H9 (cell line): ENCODE measurements at regions not wholly inside any gene's neighbourhood (a gene's known extent, or its start where the extent isn't known, plus 50 kb on each side); places are given as distances from the start of the nearest gene placed in this dataset.
"Not testable (repeated sequence)": the region's sequence is repeated elsewhere in the genome, so short reads cannot be mapped to it uniquely, and the experiment has no call there.

Source experiments
- DNase-seq: peaks from one replicate; pipeline ENCODE4 v3.0.0-alpha.2; 2017
- H2AFZ ChIP-seq: one replicate; pipeline ENCODE4 v1.6.1; 2013; ENCODE audit warnings: mild to moderate bottlenecking, low read length, control low read depth, moderate library complexity
- H2AK5ac ChIP-seq: 2 replicates; pipeline ENCODE4 v1.6.1; 2013; ENCODE audit warnings: low read length, control low read depth, mixed read lengths; ENCODE audit not compliant: insufficient read length
- H2BK120ac ChIP-seq: one replicate; pipeline ENCODE4 v1.6.1; 2013; ENCODE audit warnings: low read depth, mild to moderate bottlenecking, low read length, control low read depth, inconsistent platforms; ENCODE audit not compliant: poor library complexity, severe bottlenecking
- H2BK12ac ChIP-seq: 2 replicates; pipeline ENCODE4 v1.6.1; 2013; ENCODE audit warnings: low read length, control low read depth, mixed read lengths, low read depth; ENCODE audit not compliant: insufficient read length
- H2BK15ac ChIP-seq: 2 replicates; pipeline ENCODE4 v1.6.1; 2013; ENCODE audit warnings: low read depth, low read length, control low read depth
- H2BK20ac ChIP-seq: one replicate; pipeline ENCODE4 v1.6.1; 2013; ENCODE audit warnings: low read depth, mild to moderate bottlenecking, low read length, control low read depth, inconsistent platforms; ENCODE audit not compliant: poor library complexity, severe bottlenecking
- H2BK5ac ChIP-seq: 2 replicates; pipeline ENCODE4 v1.6.1; 2013; ENCODE audit warnings: low read length, control low read depth, mixed read lengths; ENCODE audit not compliant: insufficient read length
- H3K14ac ChIP-seq: 2 replicates; pipeline ENCODE4 v1.6.1; 2013; ENCODE audit warnings: low read length, control low read depth; ENCODE audit not compliant: insufficient read depth
- H3K18ac ChIP-seq: 2 replicates; pipeline ENCODE4 v1.6.1; 2013; ENCODE audit warnings: low read depth, mild to moderate bottlenecking, mixed read lengths, low read length, control low read depth; ENCODE audit not compliant: insufficient read length
- H3K23ac ChIP-seq: 2 replicates; pipeline ENCODE4 v1.6.1; 2013; ENCODE audit warnings: low read length, control low read depth, mixed read lengths, low read depth; ENCODE audit not compliant: insufficient read length
- H3K23me2 ChIP-seq: 2 replicates; pipeline ENCODE4 v1.6.1; 2013; ENCODE audit warnings: low read depth, mild to moderate bottlenecking, mixed read lengths, low read length, control low read depth; ENCODE audit not compliant: insufficient read length, poor library complexity, severe bottlenecking
- H3K27ac ChIP-seq: 2 replicates; pipeline ENCODE4 v1.5.1; 2013; ENCODE audit warnings: low read length, control low read depth, mixed read lengths, low read depth; ENCODE audit not compliant: insufficient read length
- H3K27me3 ChIP-seq: 2 replicates; pipeline ENCODE4 v1.6.1; 2013; ENCODE audit warnings: low read length, control low read depth, inconsistent platforms; ENCODE audit not compliant: insufficient read depth
- H3K4ac ChIP-seq: 2 replicates; pipeline ENCODE4 v1.6.1; 2013; ENCODE audit warnings: low read depth, mild to moderate bottlenecking, control low read depth, inconsistent platforms, low read length, moderate library complexity
- H3K4me1 ChIP-seq: 2 replicates; pipeline ENCODE4 v1.6.1; 2013; ENCODE audit warnings: low read length, control low read depth, inconsistent platforms; ENCODE audit not compliant: insufficient read depth
- H3K4me2 ChIP-seq: 2 replicates; pipeline ENCODE4 v1.6.1; 2013; ENCODE audit warnings: low read length, control low read depth, mixed read lengths; ENCODE audit not compliant: insufficient read length, insufficient read depth
- H3K56ac ChIP-seq: 2 replicates; pipeline ENCODE4 v1.6.1; 2013; ENCODE audit warnings: low read depth, mild to moderate bottlenecking, mixed read lengths, low read length, control low read depth; ENCODE audit not compliant: insufficient read length
- H3K79me1 ChIP-seq: 2 replicates; pipeline ENCODE4 v1.6.1; 2013; ENCODE audit warnings: low read depth, mild to moderate bottlenecking, moderate library complexity, low read length, control low read depth, inconsistent platforms; ENCODE audit not compliant: insufficient read depth, poor library complexity, severe bottlenecking
- H3K79me2 ChIP-seq: 2 replicates; pipeline ENCODE4 v1.6.1; 2013; ENCODE audit warnings: low read length, control low read depth, inconsistent platforms; ENCODE audit not compliant: insufficient read depth
- H3K9ac ChIP-seq: 2 replicates; pipeline ENCODE4 v1.6.1; 2013; ENCODE audit warnings: low read length, control low read depth, mixed read lengths; ENCODE audit not compliant: insufficient read length; ENCODE audit errors: extremely low read depth
- H3K9me3 ChIP-seq: one replicate; pipeline ENCODE4 v1.6.1; 2013; ENCODE audit warnings: low read depth, low read length, inconsistent platforms; ENCODE audit not compliant: control insufficient read depth
- H3T11ph ChIP-seq: one replicate; pipeline ENCODE4 v1.6.1; 2013; ENCODE audit warnings: mild to moderate bottlenecking, low read length, control low read depth, inconsistent platforms
- H4K20me1 ChIP-seq: one replicate; pipeline ENCODE4 v1.6.1; 2013; ENCODE audit not compliant: control insufficient read depth, insufficient read length, insufficient read depth
- H4K5ac ChIP-seq: 2 replicates; pipeline ENCODE4 v1.6.1; 2013; ENCODE audit warnings: low read depth, mild to moderate bottlenecking, mixed read lengths, low read length, control low read depth; ENCODE audit not compliant: insufficient read length
- H4K8ac ChIP-seq: replicated peaks from 2 replicates; pipeline ENCODE4 v1.6.1; 2013; ENCODE audit warnings: low read length, control low read depth, mixed read lengths, low read depth; ENCODE audit not compliant: insufficient read length
- H4K91ac ChIP-seq: 2 replicates; pipeline ENCODE4 v1.6.1; 2013; ENCODE audit warnings: low read depth, mild to moderate bottlenecking, moderate library complexity, mixed read lengths, low read length, control low read depth; ENCODE audit not compliant: insufficient read length
- H3K27ac Mint-ChIP-seq, 3 experiments: 2 replicates in 2 of 3; 3 replicates in 1 of 3; pipeline ENCODE4 v1.8.0; 2020 to 2021; ENCODE audit warnings: mixed read lengths in 3 of 3, mild to moderate bottlenecking in 1 of 3, moderate library complexity in 1 of 3
- H3K27me3 Mint-ChIP-seq: 2 replicates; pipeline ENCODE4 v1.8.0; 2021; ENCODE audit warnings: low read depth, mild to moderate bottlenecking, moderate library complexity, mixed read lengths
- H3K36me3 Mint-ChIP-seq, 3 experiments: 2 replicates in 2 of 3; 3 replicates in 1 of 3; pipeline ENCODE4 v1.8.0; 2020 to 2021; ENCODE audit warnings: low read depth in 3 of 3, mixed read lengths in 3 of 3; ENCODE audit not compliant: insufficient read depth in 1 of 3
- H3K4me1 Mint-ChIP-seq, 2 experiments: 2 replicates each; pipeline ENCODE4 v1.8.0; 2020; ENCODE audit warnings: mixed read lengths in 2 of 2
- H3K4me3 Mint-ChIP-seq, 2 experiments: 2 replicates in 1 of 2; 3 replicates in 1 of 2; pipeline ENCODE4 v1.8.0; 2020 to 2021; ENCODE audit warnings: mild to moderate bottlenecking in 2 of 2, mixed read lengths in 2 of 2, moderate library complexity in 1 of 2
- H3K9me3 Mint-ChIP-seq, 2 experiments: 2 replicates in 1 of 2; 3 replicates in 1 of 2; pipeline ENCODE4 v1.8.0; 2020; ENCODE audit warnings: mild to moderate bottlenecking in 2 of 2, mixed read lengths in 2 of 2, moderate library complexity in 1 of 2
- WGBS: extraction: QIAGEN DNeasy Blood & Tissue Kit; methylation state at CpG from one replicate; pipeline ENCODE4 v1.1.7; 2013; ENCODE audit warnings: missing lambda C conversion rate, low lambda C conversion rate, mixed read lengths; ENCODE audit not compliant: insufficient read length; ENCODE audit errors: extremely low coverage; 5-methylcytosine and 5-hydroxymethylcytosine counted together

GRCh38 chr4:3609905-3610304 is 77.7 kb upstream of the LRPAP1 start:
- not testable (repeated sequence) for H4K5ac ChIP-seq, H3K27me3 ChIP-seq, H3K4me1 Mint-ChIP-seq, H2BK12ac ChIP-seq, H3K4me1 ChIP-seq, H3K79me1 ChIP-seq, H3K56ac ChIP-seq, H3K36me3 Mint-ChIP-seq, H2BK15ac ChIP-seq, H2BK5ac ChIP-seq, H3K27ac Mint-ChIP-seq, H3K9ac ChIP-seq, H4K8ac ChIP-seq, H3K23ac ChIP-seq, H3K4me2 ChIP-seq, H3K79me2 ChIP-seq, H3K9me3 ChIP-seq, H3K14ac ChIP-seq, H4K20me1 ChIP-seq, H3K23me2 ChIP-seq, H2AFZ ChIP-seq, H3K4ac ChIP-seq, H3K9me3 Mint-ChIP-seq, H2BK120ac ChIP-seq, H3T11ph ChIP-seq, H3K18ac ChIP-seq, DNase-seq, H3K27ac ChIP-seq, H4K91ac ChIP-seq, H2AK5ac ChIP-seq, H2BK20ac ChIP-seq, H3K4me3 Mint-ChIP-seq
- H3K27me3 Mint-ChIP-seq, result peaks cover 17% of the 10 kb centered on the region
- 100% methylated on average over 1 of the region's 2 CpGs for WGBS
